NT2/D1 (cell line): ENCODE measurements at regions not wholly inside any gene's neighbourhood (a gene's known extent, or its start where the extent isn't known, plus 50 kb on each side); places are given as distances from the start of the nearest gene placed in this dataset.

ENCODE experiments used
- SUZ12 ChIP-seq: IDR thresholded peaks from 2 replicates; pipeline ENCODE4 v1.6.1; 2011; ENCODE audit not compliant: insufficient read length, insufficient read depth; ENCODE audit errors: extremely low read depth
- YY1 ChIP-seq: IDR thresholded peaks from 2 replicates; pipeline ENCODE4 v1.6.1; 2011; ENCODE audit not compliant: insufficient read length, insufficient read depth
- ZNF274 ChIP-seq: IDR thresholded peaks from 2 replicates; pipeline ENCODE4 v1.6.1; 2011; ENCODE audit warnings: mild to moderate bottlenecking, low read depth, low read length

GRCh38 chr7:52842202-52842900 is 193.1 kb upstream of the POM121L12 start:
- no peak for TF ChIP-seq YY1
- no peak for TF ChIP-seq SUZ12
- no peak for TF ChIP-seq ZNF274
